Heart right ventricle (tissue), 16 donors: ENCODE measurements at regions not wholly inside any gene's neighbourhood (a gene's known extent, or its start where the extent isn't known, plus 50 kb on each side); places are given as distances from the start of the nearest gene placed in this dataset.

Experiments
- ATAC-seq, 8 donors: fragments of 200-7000 bp; cut with Tn5 transposase; one replicate each; pipeline ENCODE4 v1.9.1; 2020; ENCODE audit warnings: mild to moderate bottlenecking in 8 of 8, moderate library complexity in 8 of 8, moderate number of reproducible peaks in 1 of 8
- DNase-seq, 2 donors: peaks; one replicate each; pipeline ENCODE4 v3.0.0-alpha.2; 2020
- H3K27ac ChIP-seq, 10 donors: fragments of 200-600 bp; sonication (generic) in 2 of 10; one replicate each; pipeline versions ENCODE4 v1.5.0 to v1.8.0; 2020 to 2022; ENCODE audit warnings: mild to moderate bottlenecking in 3 of 10
- H3K27me3 ChIP-seq, 7 donors: fragments of 200-600 bp; one replicate each; pipeline ENCODE4 v1.8.0; 2021 to 2022; ENCODE audit warnings: mild to moderate bottlenecking in 2 of 7
- H3K36me3 ChIP-seq, 9 donors: fragments of 200-600 bp; sonication (generic) in 1 of 9; one replicate each; pipeline versions ENCODE4 v1.5.0 to v1.8.0; 2020 to 2022; ENCODE audit warnings: mild to moderate bottlenecking in 2 of 9
- H3K4me1 ChIP-seq, 9 donors: fragments of 200-600 bp; sonication (generic) in 1 of 9; one replicate each; pipeline versions ENCODE4 v1.5.0 to v1.8.0; 2020 to 2022; ENCODE audit warnings: mild to moderate bottlenecking in 4 of 9
- H3K4me3 ChIP-seq, 10 donors: fragments of 200-600 bp; sonication (generic) in 2 of 10; one replicate each; pipeline versions ENCODE4 v1.5.0 to v1.8.0; 2020 to 2022; ENCODE audit warnings: mild to moderate bottlenecking in 7 of 10, moderate library complexity in 2 of 10
- H3K9me3 ChIP-seq, 11 donors: fragments of 200-600 bp in 10 of 11; sonication (generic) in 2 of 11; one replicate each; pipeline versions ENCODE4 v1.5.0 to v1.8.0; 2013 to 2022; ENCODE audit warnings: mild to moderate bottlenecking in 2 of 11, control low read depth in 1 of 11, moderate library complexity in 1 of 11
- CTCF ChIP-seq, 9 donors: fragments of 200-600 bp; sonication (generic) in 2 of 9; IDR thresholded peaks; one replicate each; pipeline versions ENCODE4 v1.5.0 to v1.8.0; 2021 to 2022; ENCODE audit warnings: antibody characterized with exemption in 9 of 9, mild to moderate bottlenecking in 5 of 9, moderate library complexity in 1 of 9
- WGBS, 2 donors: extraction: QIAGEN DNeasy Blood & Tissue Kit; methylation state at CpG; one replicate each; pipeline ENCODE4 v1.1.7; 2013; ENCODE audit warnings: inconsistent platforms in 1 of 2; 5-methylcytosine and 5-hydroxymethylcytosine counted together
- intact Hi-C, 10 donors: fragments of 100-400 bp; cut with DNase I; formaldehyde crosslinking; loops; one replicate each; pipeline versions ENCODE4 v1.11.1 to v1.14.2; 2022
- donor health status: Arrhythmogenic right ventricular cardiomyopathy.
- donor health status: ischemic (EF 13 %, LVEDD 7.1; RV severe dilation, severe dysfunction).
- donor health status: healthy with polysubstance abuse.
- donor health status: DM: no; HTN: yes; CAD: no.
- donor health status: DM: no; HTN: no; CAD: no.
- donor health status: ischemic (EF 25% LVEDD 6.9; RV normal size, moderate dysfunction).
- donor health status: ischemic (EF 25% LVEDD 5.7; RV mildly dilated, moderate dysfunction).
- donor health status: healthy.
- donor health status: DM: yes; HTN: yes; CAD: no.
- donor health status: Ischemic cardiomyopathy.
- donor health status: ischemic (EF 35%, LVEDD 5.7; RV mildly dilated, moderate dysfunction).
- donor health status: nonischemic (EF 11% LVEDD 7.7; RV severe dilation, severe dysfunction).
- donor health status: DM: yes; HTN: yes; CAD: no.
- donor health status: PGD.
- donor health status: ischemic (EF 29% LVEDD 5.4; RV normal size, mild dysfunction).
- donor health status: nonischemic (EF 23%, LVEDD 6.1; RV moderate dilation, normal function).

- no peak for ATAC-seq
- peaks cover 0 to 23% (median 0%) of the 10 kb centered on the region in 9 donors for H3K4me1 ChIP-seq
- H3K4me3 ChIP-seq: no peak overlapping the region
- 72 to 80% methylated on average over 2 of the region's 2 CpGs for WGBS, 2 donors
- intact Hi-C loops: no loop called here
- DNase-seq: no peak
- no peaks in the 10 kb centered on the region for H3K36me3 ChIP-seq
- no peaks in the 10 kb centered on the region for H3K27me3 ChIP-seq
- TF ChIP-seq CTCF (IDR thresholded peaks at IDR 0.05): no peak
- no peak overlapping the region for H3K27ac ChIP-seq
- H3K9me3 ChIP-seq: peaks cover 0 to 6% (median 0%) of the 10 kb centered on the region in 11 donors
Measured at GRCh38 chr6:139525415-139525814, 151.0 kb upstream of the CITED2 start.

GRCh38 chr6:139523986-139524385 lies 149.5 kb upstream of the CITED2 start:
- intact Hi-C loops: no loop called here
- TF ChIP-seq CTCF (IDR thresholded peaks at IDR 0.05): no peak
- ATAC-seq (no peak), DNase-seq (no peak)
- 76 to 89% methylated on average over 2 of the region's 2 CpGs for WGBS, 2 donors
- Histone ChIP-seq H3K4me1 (peaks cover 0 to 26% (median 0%) of the 10 kb centered on the region in 9 donors), H3K4me3 (no peak overlapping the region), H3K36me3 (no peaks in the 10 kb centered on the region), H3K9me3 (peaks cover 0 to 6% (median 0%) of the 10 kb centered on the region in 11 donors), H3K27ac (no peak overlapping the region), H3K27me3 (no peaks in the 10 kb centered on the region)

GRCh38 chr6:139522511-139523220 lies 148.2 kb upstream of the CITED2 start:
- TF ChIP-seq CTCF (IDR thresholded peaks at IDR 0.05): no peak
- no peak for DNase-seq
- no peak overlapping the region for H3K4me3 ChIP-seq
- no peaks in the 10 kb centered on the region for H3K36me3 ChIP-seq
- no peaks in the 10 kb centered on the region for H3K27me3 ChIP-seq
- no peak overlapping the region for H3K27ac ChIP-seq
- ATAC-seq: no peak
- H3K9me3 ChIP-seq: peaks cover 0 to 6% (median 0%) of the 10 kb centered on the region in 11 donors
- peaks cover 0 to 19% (median 0%) of the 10 kb centered on the region in 9 donors for H3K4me1 ChIP-seq
- intact Hi-C loops: no loop called here
- 41 to 60% methylated on average over 3 of the region's 3 CpGs for WGBS, 2 donors

- no peak for ATAC-seq
- Histone ChIP-seq H3K36me3 (no peaks in the 10 kb centered on the region), H3K27me3 (no peaks in the 10 kb centered on the region), H3K9me3 (no peaks in the 10 kb centered on the region), H3K4me1 (peaks cover 0 to 19% (median 0%) of the 10 kb centered on the region in 9 donors), H3K27ac (no peak overlapping the region), H3K4me3 (no peak overlapping the region)
- no peak for DNase-seq
- TF ChIP-seq CTCF (IDR thresholded peaks at IDR 0.05): no peak
- WGBS, 2 donors: 78 to 81% methylated on average over 3 of the region's 3 CpGs
- intact Hi-C loops: no loop called here
Measured at GRCh38 chr6:139521338-139521737, 146.9 kb upstream of the CITED2 start.
